ENCODE measurements at regions not wholly inside any gene's neighbourhood (a gene's known extent, or its start where the extent isn't known, plus 50 kb on each side); places are given as distances from the start of the nearest gene placed in this dataset.

GRCh38 chr10:120650705-120651399 lies 193.8 kb downstream of the PLPP4 start:
- TF ChIP-seq CTCF (IDR thresholded peaks at IDR 0.05) = no peak
- no peak for TF ChIP-seq ZFX (IDR thresholded peaks at IDR 0.05; ENCODE audit: borderline replicate concordance)
